ENCODE measurements at regions not wholly inside any gene's neighbourhood (a gene's known extent, or its start where the extent isn't known, plus 50 kb on each side); places are given as distances from the start of the nearest gene placed in this dataset.

DNA sequence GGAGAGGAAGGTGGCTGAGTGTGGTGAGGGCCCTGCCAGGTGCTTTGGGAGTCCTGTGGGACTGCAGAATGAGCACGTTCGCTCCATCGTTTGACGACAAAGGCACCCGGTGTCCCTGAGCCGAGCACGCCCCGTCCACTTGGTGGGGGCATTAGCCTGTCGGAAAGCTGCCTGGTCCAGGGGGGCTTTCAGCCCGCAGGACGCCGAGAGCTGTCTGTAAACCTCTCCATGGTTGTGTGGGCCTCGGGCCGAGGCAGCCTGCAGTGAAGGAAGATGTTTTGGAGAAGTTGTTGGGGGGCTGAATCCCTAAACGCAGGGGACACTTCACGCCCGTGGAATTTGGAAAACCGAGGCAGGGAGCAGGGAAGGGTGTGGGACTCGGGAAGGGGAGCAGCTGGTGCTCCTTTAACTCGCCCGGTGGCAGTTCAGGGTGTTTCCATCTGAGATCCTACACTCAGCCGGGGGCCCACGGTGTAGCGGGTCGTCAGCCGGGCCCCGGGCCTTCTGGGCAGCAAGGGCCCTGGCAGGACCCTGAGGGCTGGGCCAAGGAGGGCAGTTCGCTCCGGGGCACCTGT lies 53.8 kb downstream of the MRPL36 start:
- H3K36me3 ChIP-seq, result no peaks in the 10 kb centered on the region
- no peak overlapping the region for H3K27ac ChIP-seq
- no peaks in the 10 kb centered on the region for H3K4me1 ChIP-seq
- ATAC-seq (no peak), DNase-seq (peak in 3 of 5 donors; percentile 13 to 40 (median 23))
- H3K27me3 ChIP-seq, result peaks cover 0 to 6% (median 0%) of the 10 kb centered on the region in 9 donors
- TF ChIP-seq, protein P1, sequence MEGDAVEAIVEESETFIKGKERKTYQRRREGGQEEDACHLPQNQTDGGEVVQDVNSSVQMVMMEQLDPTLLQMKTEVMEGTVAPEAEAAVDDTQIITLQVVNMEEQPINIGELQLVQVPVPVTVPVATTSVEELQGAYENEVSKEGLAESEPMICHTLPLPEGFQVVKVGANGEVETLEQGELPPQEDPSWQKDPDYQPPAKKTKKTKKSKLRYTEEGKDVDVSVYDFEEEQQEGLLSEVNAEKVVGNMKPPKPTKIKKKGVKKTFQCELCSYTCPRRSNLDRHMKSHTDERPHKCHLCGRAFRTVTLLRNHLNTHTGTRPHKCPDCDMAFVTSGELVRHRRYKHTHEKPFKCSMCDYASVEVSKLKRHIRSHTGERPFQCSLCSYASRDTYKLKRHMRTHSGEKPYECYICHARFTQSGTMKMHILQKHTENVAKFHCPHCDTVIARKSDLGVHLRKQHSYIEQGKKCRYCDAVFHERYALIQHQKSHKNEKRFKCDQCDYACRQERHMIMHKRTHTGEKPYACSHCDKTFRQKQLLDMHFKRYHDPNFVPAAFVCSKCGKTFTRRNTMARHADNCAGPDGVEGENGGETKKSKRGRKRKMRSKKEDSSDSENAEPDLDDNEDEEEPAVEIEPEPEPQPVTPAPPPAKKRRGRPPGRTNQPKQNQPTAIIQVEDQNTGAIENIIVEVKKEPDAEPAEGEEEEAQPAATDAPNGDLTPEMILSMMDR (IDR thresholded peaks at IDR 0.05), result no peak
- no peak for TF ChIP-seq POLR2A (IDR thresholded peaks at IDR 0.05)
- no peak overlapping the region for H3K4me3 ChIP-seq
- H3K9me3 ChIP-seq, result peaks cover 0 to 15% (median 0%) of the 10 kb centered on the region in 12 donors
- intact Hi-C loops (cut with DNase I), result no loop called here
- WGBS, 4 donors, result 86 to 88% (median 87%) methylated on average over 18 to 29 of the region's 29 CpGs

DNA sequence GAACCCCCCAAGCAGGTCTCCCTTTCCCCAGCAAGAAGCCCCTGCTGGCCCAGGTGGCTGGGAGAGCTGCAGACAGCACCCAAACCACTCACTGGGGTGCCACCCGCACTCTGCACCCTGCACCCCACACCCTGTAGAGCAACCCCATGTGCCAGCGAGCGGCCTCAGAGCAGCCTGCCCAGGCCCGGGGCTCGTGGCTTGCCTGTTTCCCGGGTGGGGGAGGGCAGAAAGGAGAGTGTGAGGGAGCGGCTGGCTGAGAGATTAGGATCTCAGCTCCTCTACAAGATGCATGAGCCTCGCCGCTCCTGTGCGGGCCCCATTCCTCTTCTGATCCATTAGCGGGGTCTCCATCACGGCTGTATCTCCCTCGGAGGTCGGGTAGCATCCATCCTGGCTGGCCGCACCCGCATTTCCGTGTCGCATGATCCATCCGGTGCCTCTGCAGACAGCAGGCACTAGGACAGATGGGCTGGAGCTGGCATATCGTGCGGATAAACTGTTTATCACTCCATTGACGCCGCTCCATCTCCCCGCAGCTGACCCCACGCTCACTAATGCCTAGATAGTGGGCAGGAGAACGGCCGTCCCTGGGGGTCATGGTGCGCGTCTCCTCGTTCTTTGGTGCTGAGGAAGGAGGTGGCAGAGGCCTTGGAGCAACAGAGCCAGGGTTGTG lies 54.4 kb downstream of the MRPL36 start:
- peaks cover 0 to 6% (median 0%) of the 10 kb centered on the region in 9 donors for H3K27me3 ChIP-seq
- H3K4me1 ChIP-seq, result no peaks in the 10 kb centered on the region
- peak in 3 of 5 donors; percentile 7 to 29 (median 15) for DNase-seq
- H3K9me3 ChIP-seq, result peaks cover 0 to 21% (median 2%) of the 10 kb centered on the region in 12 donors
- peak in 1 of 4 donors; percentile 35 for ATAC-seq
- 74 to 85% (median 81%) methylated on average over 27 to 30 of the region's 30 CpGs for WGBS, 4 donors
- H3K27ac ChIP-seq, result no peak overlapping the region
- no peaks in the 10 kb centered on the region for H3K36me3 ChIP-seq
- TF ChIP-seq, protein P1 (IDR thresholded peaks at IDR 0.05), result no peak
- no peak for TF ChIP-seq POLR2A (IDR thresholded peaks at IDR 0.05)
- H3K4me3 ChIP-seq, result no peak overlapping the region
- intact Hi-C loops (cut with DNase I), result no loop called here

DNA sequence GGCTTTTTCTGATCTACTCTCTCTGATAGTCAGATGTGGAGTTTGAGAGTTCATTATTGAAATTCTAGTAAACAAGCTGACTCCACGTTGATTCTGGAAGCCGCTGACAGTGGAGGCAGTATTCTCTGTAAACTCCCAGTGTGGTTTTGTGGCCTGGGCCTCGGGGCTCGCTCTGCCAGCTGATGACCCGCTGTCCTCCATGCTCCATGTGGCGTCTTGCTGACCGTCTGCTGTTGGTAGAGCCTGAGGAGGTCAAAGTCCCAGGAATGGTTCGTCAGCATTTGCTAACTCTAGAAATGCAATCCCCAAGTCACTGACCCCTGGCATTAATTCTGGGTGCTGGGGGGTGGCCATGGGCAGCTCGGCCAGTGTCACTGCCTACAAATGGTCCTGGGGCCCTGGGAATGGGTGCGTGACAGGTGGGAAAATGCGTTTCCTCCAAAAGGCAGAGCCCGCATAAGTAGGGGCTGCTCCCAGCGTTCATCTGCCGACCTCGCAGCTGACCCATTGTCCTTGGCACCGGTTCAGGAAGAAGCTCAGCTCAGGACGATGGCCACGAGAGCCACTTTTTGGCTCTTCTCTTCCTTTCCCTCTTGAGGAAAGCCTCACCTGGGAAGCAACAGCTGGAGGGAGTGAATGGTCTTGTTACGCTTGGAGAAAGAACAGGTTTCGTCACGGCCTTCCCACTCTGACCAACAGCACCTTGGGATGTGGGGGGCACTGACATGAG lies 55.1 kb downstream of the MRPL36 start:
- DNase-seq (peak in 2 of 5 donors; percentile 10 to 38), ATAC-seq (no peak)
- intact Hi-C loops (cut with DNase I), result no loop called here
- Histone ChIP-seq H3K4me1 (no peaks in the 10 kb centered on the region), H3K36me3 (no peaks in the 10 kb centered on the region), H3K27me3 (peaks cover 0 to 6% (median 0%) of the 10 kb centered on the region in 9 donors), H3K4me3 (no peak overlapping the region), H3K9me3 (peaks cover 0 to 28% (median 6%) of the 10 kb centered on the region in 12 donors), H3K27ac (no peak overlapping the region)
- 81 to 87% (median 84%) methylated on average over 17 to 21 of the region's 21 CpGs for WGBS, 4 donors
- no peak for TF ChIP-seq POLR2A (IDR thresholded peaks at IDR 0.05)
- TF ChIP-seq, protein P1 (IDR thresholded peaks at IDR 0.05), result no peak

DNA sequence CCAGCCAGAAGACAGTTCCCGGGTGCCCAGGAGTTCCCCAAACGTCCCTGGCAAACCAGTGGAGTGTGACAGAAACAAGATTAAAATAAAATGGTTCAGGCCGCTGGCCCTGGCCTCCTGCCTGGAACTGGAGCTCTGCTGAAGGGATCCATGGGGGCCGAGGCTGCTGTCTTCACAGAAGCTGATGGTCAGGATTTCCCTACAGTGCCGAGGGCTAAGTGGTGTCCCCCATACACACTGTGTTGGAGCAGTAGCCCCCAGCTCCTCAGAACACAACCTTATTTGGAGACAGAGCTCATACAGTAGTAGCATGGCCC lies 55.9 kb downstream of the MRPL36 start:
- peaks cover 0 to 6% (median 0%) of the 10 kb centered on the region in 9 donors for H3K27me3 ChIP-seq
- no peak overlapping the region for H3K27ac ChIP-seq
- DNase-seq (peak in 2 of 5 donors; percentile 9 to 34), ATAC-seq (peak in 1 of 4 donors; percentile 45)
- TF ChIP-seq, protein P1 (IDR thresholded peaks at IDR 0.05), result no peak
- TF ChIP-seq POLR2A (IDR thresholded peaks at IDR 0.05), result no peak
- WGBS, 4 donors, result 49 to 61% (median 57%) methylated on average over 5 of the region's 5 CpGs
- H3K9me3 ChIP-seq, result peaks cover 0 to 32% (median 6%) of the 10 kb centered on the region in 12 donors
- no peak overlapping the region for H3K4me3 ChIP-seq
- no peaks in the 10 kb centered on the region for H3K36me3 ChIP-seq
- no peaks in the 10 kb centered on the region for H3K4me1 ChIP-seq
- intact Hi-C loops (cut with DNase I), result no loop called here

All from heart left ventricle (tissue), 16 donors.